Ovary (tissue), 7 donors: ENCODE measurements at regions not wholly inside any gene's neighbourhood (a gene's known extent, or its start where the extent isn't known, plus 50 kb on each side); places are given as distances from the start of the nearest gene placed in this dataset.

Experiments
- DNase-seq, 5 donors: peaks; one replicate each; pipeline ENCODE4 v3.0.0-alpha.2; 2019 to 2020
- H3K27ac ChIP-seq, 2 donors: fragments of 200-600 bp; one replicate each; pipeline versions ENCODE4 v1.5.1 to v1.8.0; 2019 to 2022
- H3K27me3 ChIP-seq: fragments of 200-600 bp; one replicate; pipeline ENCODE4 v1.8.0; 2022
- H3K36me3 ChIP-seq: fragments of 200-600 bp; sonication (generic); one replicate; pipeline ENCODE4 v1.5.1; 2019
- H3K4me1 ChIP-seq: one replicate; pipeline ENCODE4 v1.8.1; 2013; ENCODE audit warnings: mild to moderate bottlenecking, moderate library complexity; ENCODE audit not compliant: insufficient read depth
- H3K4me3 ChIP-seq: fragments of 200-600 bp; sonication (generic); one replicate; pipeline ENCODE4 v1.5.1; 2017
- H3K9me3 ChIP-seq, 2 donors: fragments of 200-600 bp in 1 of 2; sonication (generic) in 1 of 2; one replicate each; pipeline versions ENCODE4 v1.5.1 to v1.8.1; 2013 to 2019; ENCODE audit warnings: mild to moderate bottlenecking in 1 of 2, moderate library complexity in 1 of 2
- EP300 ChIP-seq: sonication (generic); formaldehyde crosslinking; IDR thresholded peaks from one replicate; pipeline ENCODE4 v1.6.1; 2017; ENCODE audit warnings: antibody characterized with exemption
- POLR2A ChIP-seq: fragments of 450-650 bp; IDR thresholded peaks from one replicate; pipeline ENCODE4 v1.6.1; 2017; ENCODE audit warnings: antibody characterized with exemption, mild to moderate bottlenecking, moderate library complexity
- WGBS, 3 donors: extraction: QIAGEN DNeasy Blood & Tissue Kit in 1 of 3; methylation state at CpG; one replicate each; pipeline versions ENCODE4 v1.1.5 to v1.1.7; 2013 to 2017; 5-methylcytosine and 5-hydroxymethylcytosine counted together
- intact Hi-C, 4 donors: fragments of 100-400 bp; cut with DNase I; formaldehyde crosslinking; loops; one replicate each; pipeline versions ENCODE4 v1.11.0 to v1.15.1; 2022 to 2023
- TF ChIP-seq, protein P1 (sequence below), 3 donors: fragments of 450-650 bp in 2 of 3; fragments of 200-600 bp in 1 of 3; IDR thresholded peaks; one replicate each; pipeline versions ENCODE4 v1.5.1 to v1.8.0; 2016 to 2022; ENCODE audit warnings: antibody characterized with exemption in 3 of 3, mild to moderate bottlenecking in 1 of 3
- donor health status: DM: no; HTN: no; CAD: no; lungs with moderate emphysema.
- donor health status: DM: no; HTN: no; CAD: no.
- donor health status: Bipolar disorder and iron deficiency.
- donor health status: DM: no; HTN: no; CAD: no.
- donor health status: DM: yes; HTN: yes; CAD: no.

DNA sequence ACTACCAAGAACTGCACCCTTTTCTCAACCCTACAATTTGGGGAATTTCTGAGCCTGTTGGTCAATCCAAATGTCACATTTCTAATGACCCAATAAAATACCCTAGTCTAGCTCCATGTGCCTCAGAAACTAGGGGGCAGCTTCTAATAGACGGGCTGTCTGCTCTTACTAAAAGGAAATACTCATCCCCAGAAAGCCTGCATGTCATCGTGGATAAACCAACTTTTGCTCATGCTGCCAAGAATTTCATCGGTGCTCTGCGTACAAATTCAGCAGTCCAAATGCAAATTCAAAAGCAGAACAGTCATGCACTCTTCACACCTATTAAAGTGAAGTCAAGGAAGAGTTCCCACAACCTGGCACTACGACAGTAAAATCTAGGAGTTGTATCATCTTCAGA is 377.3 kb downstream of the LNPK start:
- Histone ChIP-seq H3K4me1 (no peaks in the 10 kb centered on the region), H3K27ac (no peak overlapping the region), H3K4me3 (no peak overlapping the region), H3K36me3 (no peaks in the 10 kb centered on the region), H3K9me3 (no peaks in the 10 kb centered on the region), H3K27me3 (no peaks in the 10 kb centered on the region)
- 58 to 63% (median 62%) methylated on average over 5 of the region's 5 CpGs for WGBS, 3 donors
- DNase-seq = no peak
- TF ChIP-seq POLR2A (no peak), EP300 (no peak)
- TF ChIP-seq, protein P1, sequence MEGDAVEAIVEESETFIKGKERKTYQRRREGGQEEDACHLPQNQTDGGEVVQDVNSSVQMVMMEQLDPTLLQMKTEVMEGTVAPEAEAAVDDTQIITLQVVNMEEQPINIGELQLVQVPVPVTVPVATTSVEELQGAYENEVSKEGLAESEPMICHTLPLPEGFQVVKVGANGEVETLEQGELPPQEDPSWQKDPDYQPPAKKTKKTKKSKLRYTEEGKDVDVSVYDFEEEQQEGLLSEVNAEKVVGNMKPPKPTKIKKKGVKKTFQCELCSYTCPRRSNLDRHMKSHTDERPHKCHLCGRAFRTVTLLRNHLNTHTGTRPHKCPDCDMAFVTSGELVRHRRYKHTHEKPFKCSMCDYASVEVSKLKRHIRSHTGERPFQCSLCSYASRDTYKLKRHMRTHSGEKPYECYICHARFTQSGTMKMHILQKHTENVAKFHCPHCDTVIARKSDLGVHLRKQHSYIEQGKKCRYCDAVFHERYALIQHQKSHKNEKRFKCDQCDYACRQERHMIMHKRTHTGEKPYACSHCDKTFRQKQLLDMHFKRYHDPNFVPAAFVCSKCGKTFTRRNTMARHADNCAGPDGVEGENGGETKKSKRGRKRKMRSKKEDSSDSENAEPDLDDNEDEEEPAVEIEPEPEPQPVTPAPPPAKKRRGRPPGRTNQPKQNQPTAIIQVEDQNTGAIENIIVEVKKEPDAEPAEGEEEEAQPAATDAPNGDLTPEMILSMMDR (IDR thresholded peaks at IDR 0.05) = no peak
- intact Hi-C loops = no loop called here

DNA sequence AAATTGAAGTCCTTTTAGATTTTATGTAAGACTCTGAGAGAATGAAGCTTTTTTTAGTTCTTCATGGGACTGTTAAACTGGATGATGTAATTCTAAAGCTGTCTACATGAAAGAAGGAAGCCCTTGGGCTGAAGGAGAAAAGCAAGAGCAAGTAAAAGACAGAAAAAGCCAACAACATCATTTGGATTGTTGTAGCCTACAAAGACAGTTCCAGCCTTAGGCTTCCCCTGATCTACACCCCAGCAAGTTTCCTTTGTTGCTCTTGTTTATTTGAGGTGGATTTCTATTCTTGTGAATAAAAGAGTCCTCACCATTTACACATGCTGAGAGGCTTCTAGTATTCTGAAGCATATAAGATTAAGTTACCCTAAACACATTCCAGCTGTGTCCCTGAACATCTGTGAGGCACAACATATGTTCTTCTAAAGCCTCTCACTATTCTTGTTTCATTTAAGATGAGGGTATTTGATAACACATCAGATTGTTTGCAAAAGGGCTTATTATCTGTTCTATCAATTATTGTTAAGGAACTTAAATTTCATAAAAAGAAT is 377.8 kb downstream of the LNPK start:
- intact Hi-C loops = no loop called here
- TF ChIP-seq, protein P1 (IDR thresholded peaks at IDR 0.05) = no peak
- no peak for TF ChIP-seq EP300

DNA sequence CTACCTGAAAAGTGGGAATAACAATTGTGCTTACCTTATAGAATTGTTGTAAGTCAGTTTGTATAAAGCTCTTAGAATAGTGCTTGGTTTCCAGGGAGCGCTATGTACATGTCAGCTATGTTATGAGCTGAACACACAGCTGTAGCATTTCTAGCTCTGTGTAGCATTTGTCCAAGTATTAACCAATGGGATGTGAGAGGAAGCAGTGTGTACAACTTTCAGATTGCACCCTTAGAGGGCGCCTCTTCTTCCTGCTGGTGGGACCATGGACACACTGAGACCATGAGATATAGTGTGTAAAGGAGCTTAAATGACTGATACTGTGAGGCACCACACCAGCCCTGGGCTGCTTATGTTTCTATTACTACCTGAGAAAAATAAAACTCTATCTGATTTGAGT is 380.2 kb downstream of the LNPK start:
- no peaks in the 10 kb centered on the region for H3K9me3 ChIP-seq
- no peak for TF ChIP-seq EP300
- TF ChIP-seq, protein P1 (IDR thresholded peaks at IDR 0.05) = no peak
- no peak for TF ChIP-seq POLR2A
- WGBS, 3 donors = 84 to 89% (median 89%) methylated on average over 2 of the region's 2 CpGs
- no peak overlapping the region for H3K27ac ChIP-seq
- H3K4me3 ChIP-seq = no peak overlapping the region
- DNase-seq = no peak
- no peaks in the 10 kb centered on the region for H3K27me3 ChIP-seq
- intact Hi-C loops = no loop called here
- no peaks in the 10 kb centered on the region for H3K36me3 ChIP-seq
- H3K4me1 ChIP-seq = no peaks in the 10 kb centered on the region

More for the DNA sequence above, 377.8 kb downstream of the LNPK start:
- DNase-seq = no peak
- Histone ChIP-seq H3K36me3 (no peaks in the 10 kb centered on the region), H3K4me3 (no peak overlapping the region), H3K4me1 (no peaks in the 10 kb centered on the region), H3K9me3 (no peaks in the 10 kb centered on the region), H3K27me3 (no peaks in the 10 kb centered on the region), H3K27ac (no peak overlapping the region)

DNA sequence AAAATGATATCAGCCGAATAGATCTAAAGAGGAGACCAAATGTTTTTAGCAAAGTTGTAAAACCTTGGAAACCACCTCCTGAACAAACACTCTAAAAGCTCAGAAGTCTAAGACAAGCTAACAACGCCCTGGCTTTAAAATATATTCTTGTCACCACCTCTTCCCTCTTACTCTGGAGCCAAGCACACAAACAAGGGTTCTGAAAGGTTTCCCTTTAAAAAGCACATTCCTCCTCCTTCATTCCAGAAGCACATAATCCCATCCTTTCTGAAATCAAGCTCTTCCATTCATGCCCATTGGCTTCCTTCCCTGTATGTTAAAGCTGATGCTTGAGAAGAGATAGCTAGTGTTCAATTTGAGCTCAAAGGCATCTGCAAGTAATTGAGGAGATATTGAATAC is 382.0 kb downstream of the LNPK start:
- no peak for TF ChIP-seq EP300
- TF ChIP-seq, protein P1 (IDR thresholded peaks at IDR 0.05) = no peak

More for the DNA sequence above, 382.0 kb downstream of the LNPK start:
- intact Hi-C loops = no loop called here
- Histone ChIP-seq H3K27me3 (no peaks in the 10 kb centered on the region), H3K9me3 (no peaks in the 10 kb centered on the region), H3K36me3 (no peaks in the 10 kb centered on the region), H3K4me1 (no peaks in the 10 kb centered on the region), H3K4me3 (no peak overlapping the region), H3K27ac (no peak overlapping the region)
- WGBS, 3 donors = 28 to 35% (median 31%) methylated on average over 2 of the region's 2 CpGs
- DNase-seq = no peak
